ENCODE measurements at regions not wholly inside any gene's neighbourhood (a gene's known extent, or its start where the extent isn't known, plus 50 kb on each side); places are given as distances from the start of the nearest gene placed in this dataset.
"Not testable (repeated sequence)": the region's sequence is repeated elsewhere in the genome, so short reads cannot be mapped to it uniquely, and the experiment has no call there.

- no peak for TF ChIP-seq CTCF (IDR thresholded peaks at IDR 0.05; ENCODE audit: low read depth, low read length)
- TF ChIP-seq POLR2A (IDR thresholded peaks at IDR 0.05; ENCODE audit: extremely low read depth, insufficient read length), result no peak
- no peak for TF ChIP-seq MYC (IDR thresholded peaks at IDR 0.05; ENCODE audit: low read depth, low read length)
- no peak for TF ChIP-seq MAX (IDR thresholded peaks at IDR 0.05; ENCODE audit: low read depth, low read length)
- DNase-seq (ENCODE audit: low read depth), result no peak
- no peak overlapping the region for H3K4me3 ChIP-seq (ENCODE audit: low read depth, low read length)
Measured at GRCh38 chr5:92711956-92712355, 869.1 kb downstream of the NR2F1-AS1 start.

- DNase-seq (ENCODE audit: low read depth), result no peak
- no peak for TF ChIP-seq CTCF (IDR thresholded peaks at IDR 0.05; ENCODE audit: low read depth, low read length)
- no peak for TF ChIP-seq POLR2A (IDR thresholded peaks at IDR 0.05; ENCODE audit: extremely low read depth, insufficient read length)
- no peak for TF ChIP-seq MAX (IDR thresholded peaks at IDR 0.05; ENCODE audit: low read depth, low read length)
- TF ChIP-seq MYC (IDR thresholded peaks at IDR 0.05; ENCODE audit: low read depth, low read length), result no peak
- no peak overlapping the region for H3K4me3 ChIP-seq (ENCODE audit: low read depth, low read length)
Measured at GRCh38 chr5:92704590-92704989, 876.4 kb downstream of the NR2F1-AS1 start.

- no peak for DNase-seq (ENCODE audit: low read depth)
- no peak for TF ChIP-seq MYC (IDR thresholded peaks at IDR 0.05; ENCODE audit: low read depth, low read length)
- TF ChIP-seq CTCF (IDR thresholded peaks at IDR 0.05; ENCODE audit: low read depth, low read length), result no peak
- no peak for TF ChIP-seq MAX (IDR thresholded peaks at IDR 0.05; ENCODE audit: low read depth, low read length)
- no peak for TF ChIP-seq POLR2A (IDR thresholded peaks at IDR 0.05; ENCODE audit: extremely low read depth, insufficient read length)
Measured at GRCh38 chr5:92703976-92704375, 877.0 kb downstream of the NR2F1-AS1 start.

GRCh38 chr5:92695123-92696003 is 885.7 kb downstream of the NR2F1-AS1 start:
- no peak overlapping the region for H3K4me3 ChIP-seq (ENCODE audit: low read depth, low read length)
- no peak for DNase-seq (ENCODE audit: low read depth)
- no peak for TF ChIP-seq MAX (IDR thresholded peaks at IDR 0.05; ENCODE audit: low read depth, low read length)
- no peak for TF ChIP-seq POLR2A (IDR thresholded peaks at IDR 0.05; ENCODE audit: extremely low read depth, insufficient read length)
- TF ChIP-seq MYC (IDR thresholded peaks at IDR 0.05; ENCODE audit: low read depth, low read length), result no peak
- TF ChIP-seq CTCF (IDR thresholded peaks at IDR 0.05; ENCODE audit: low read depth, low read length), result no peak

More at GRCh38 chr5:92703976-92704375, 877.0 kb downstream of the NR2F1-AS1 start:
- no peak overlapping the region for H3K4me3 ChIP-seq (ENCODE audit: low read depth, low read length)

- no peak for DNase-seq (ENCODE audit: low read depth)
Measured at GRCh38 chr5:92694067-92694466, 887.0 kb downstream of the NR2F1-AS1 start.

GRCh38 chr5:92691955-92692354 is 889.1 kb downstream of the NR2F1-AS1 start:
- H3K4me3 ChIP-seq (ENCODE audit: low read depth, low read length); DNase-seq (ENCODE audit: low read depth): not testable (repeated sequence)

More at GRCh38 chr5:92694067-92694466, 887.0 kb downstream of the NR2F1-AS1 start:
- H3K4me3 ChIP-seq (ENCODE audit: low read depth, low read length), result no peak overlapping the region
- no peak for TF ChIP-seq MAX (IDR thresholded peaks at IDR 0.05; ENCODE audit: low read depth, low read length)
- TF ChIP-seq CTCF (IDR thresholded peaks at IDR 0.05; ENCODE audit: low read depth, low read length), result no peak
- no peak for TF ChIP-seq POLR2A (IDR thresholded peaks at IDR 0.05; ENCODE audit: extremely low read depth, insufficient read length)

Data from NB4 (cell line).